Non-pigmented ciliary epithelial cell (primary cell): ENCODE measurements at regions not wholly inside any gene's neighbourhood (a gene's known extent, or its start where the extent isn't known, plus 50 kb on each side); places are given as distances from the start of the nearest gene placed in this dataset.
A peak's percentile ranks its signal among the peaks of the same experiment; 100 is the strongest.
"Not testable (repeated sequence)": the region's sequence is repeated elsewhere in the genome, so short reads cannot be mapped to it uniquely, and the experiment has no call there.

Source experiments
- DNase-seq: peaks from one replicate; pipeline ENCODE4 v3.0.0-alpha.2; 2010; ENCODE audit warnings: low read depth

DNA sequence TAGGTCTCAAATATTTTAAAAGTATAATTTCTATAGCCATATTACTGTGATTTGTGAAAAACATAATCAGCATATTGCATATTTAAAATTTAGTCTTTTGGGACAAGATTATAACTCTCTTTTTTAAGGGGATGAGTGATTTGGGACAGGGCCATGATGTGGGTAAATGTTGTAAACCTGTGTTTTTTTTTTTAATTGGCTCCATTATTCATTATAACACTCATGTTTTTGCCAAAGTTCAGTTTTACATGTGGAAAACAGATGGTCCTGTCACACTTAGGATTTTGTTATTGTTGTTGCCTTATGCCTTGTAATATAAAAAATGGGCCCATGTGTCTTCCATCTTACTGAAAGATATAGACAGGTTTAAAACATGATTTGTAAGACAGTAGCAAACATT, 1413.5 kb upstream of the RAG2 start:
- DNase-seq, result no peak

DNA sequence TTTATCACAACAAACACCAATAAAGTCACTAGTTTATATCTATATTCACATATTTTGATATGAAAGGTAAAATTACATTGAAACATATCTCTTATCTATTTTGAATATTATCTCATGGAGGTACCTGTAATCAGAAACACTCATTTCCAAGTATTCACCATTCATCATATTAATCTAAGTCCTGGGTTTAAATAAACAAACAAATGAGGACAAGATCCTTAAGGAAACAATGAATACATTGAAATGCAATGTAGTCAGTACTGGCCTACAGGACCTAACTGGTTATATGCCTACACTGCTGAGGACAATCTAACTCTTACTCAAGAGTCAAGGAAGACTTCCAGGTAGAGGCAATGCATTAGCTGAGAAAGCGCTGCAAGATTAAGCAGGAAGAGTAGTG, 1411.9 kb upstream of the RAG2 start:
- DNase-seq, result no peak

DNA sequence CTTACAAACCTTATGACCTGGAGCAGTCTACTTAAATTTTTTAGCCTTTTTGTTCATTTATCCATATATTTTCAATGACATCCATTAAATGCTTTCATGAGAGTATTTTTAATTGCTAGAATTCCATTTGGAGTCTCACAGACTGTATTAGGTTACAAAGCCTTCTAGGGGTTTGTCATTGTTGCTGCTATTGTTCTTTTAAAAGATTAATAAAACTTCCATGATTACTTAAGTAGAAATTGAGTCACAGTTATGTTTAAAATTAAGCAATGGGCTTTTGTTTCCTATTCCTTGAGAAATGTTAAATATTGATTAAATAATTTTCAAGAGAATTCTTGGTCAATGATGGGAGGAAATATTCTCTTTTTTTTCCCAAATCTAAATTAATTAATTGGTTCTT, 1408.4 kb upstream of the RAG2 start:
- no peak for DNase-seq

- no peak for DNase-seq
These were observed 1407.6 kb upstream of the RAG2 start for GRCh38 chr11:38005597-38005996.

DNA sequence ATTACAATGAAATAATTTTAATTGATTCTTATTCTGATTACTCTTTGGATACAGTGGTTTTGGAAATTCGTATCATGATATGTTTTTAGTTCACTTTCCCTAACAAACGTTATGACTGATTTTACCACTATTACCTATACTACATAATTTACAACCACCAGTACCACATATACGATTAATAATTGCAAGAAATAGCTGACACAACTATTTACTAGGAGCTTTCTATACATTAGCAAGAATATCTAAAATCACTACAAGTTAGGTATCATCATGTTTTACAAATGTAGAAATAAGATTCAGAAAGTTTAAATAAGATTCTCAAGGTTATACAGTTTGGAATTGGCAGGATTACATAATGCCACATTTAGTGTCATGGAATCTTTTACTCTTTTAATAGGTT, 1401.1 kb upstream of the RAG2 start:
- DNase-seq, result no peak

DNA sequence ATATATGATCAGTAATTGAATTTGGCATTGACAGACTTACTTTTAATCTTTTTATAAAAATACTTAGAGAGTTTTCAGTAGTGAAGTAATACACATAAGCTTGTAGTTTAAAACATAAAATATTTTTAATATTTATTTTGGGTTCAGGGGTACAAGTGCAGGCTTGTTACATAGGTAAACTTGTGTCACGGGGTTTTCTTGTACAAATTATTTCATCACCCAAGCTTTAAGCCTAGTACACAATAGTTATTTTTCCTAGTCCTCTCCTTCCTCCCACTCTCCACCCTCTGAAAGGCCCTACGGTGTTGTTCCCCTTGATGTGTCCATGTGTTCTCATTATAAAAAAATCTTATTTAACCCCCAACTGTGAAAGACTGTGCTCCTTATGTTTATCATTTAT, 1397.8 kb upstream of the RAG2 start:
- no peak for DNase-seq

- DNase-seq, result no peak
These were observed 1390.0 kb upstream of the RAG2 start for GRCh38 chr11:37988031-37988430.

- no peak for DNase-seq
These were observed 1387.0 kb upstream of the RAG2 start for GRCh38 chr11:37984991-37985390.

- no peak for DNase-seq
These were observed 1380.6 kb upstream of the RAG2 start for GRCh38 chr11:37978647-37979046.

DNA sequence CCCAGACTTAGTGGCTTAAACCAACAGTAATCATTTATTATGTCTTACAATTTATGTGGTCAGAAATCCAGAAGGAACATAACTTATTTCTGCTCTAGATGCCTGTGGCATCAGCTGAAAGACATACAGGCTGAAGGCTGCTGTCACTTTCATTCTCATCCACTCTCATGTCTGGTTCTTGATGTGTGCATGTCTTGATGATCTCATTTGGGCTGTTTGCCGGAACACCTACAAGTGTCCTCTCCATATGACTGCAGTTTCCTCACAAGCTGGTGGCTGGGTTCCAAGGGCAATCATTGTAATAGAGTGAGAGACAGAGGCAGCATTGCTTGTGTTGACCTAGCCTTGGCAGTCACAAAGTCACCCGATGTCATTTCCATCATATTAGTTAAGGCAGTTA, 1375.9 kb upstream of the RAG2 start:
- no peak for DNase-seq

GRCh38 chr11:37972691-37973090, 1374.7 kb upstream of the RAG2 start:
- no peak for DNase-seq

DNA sequence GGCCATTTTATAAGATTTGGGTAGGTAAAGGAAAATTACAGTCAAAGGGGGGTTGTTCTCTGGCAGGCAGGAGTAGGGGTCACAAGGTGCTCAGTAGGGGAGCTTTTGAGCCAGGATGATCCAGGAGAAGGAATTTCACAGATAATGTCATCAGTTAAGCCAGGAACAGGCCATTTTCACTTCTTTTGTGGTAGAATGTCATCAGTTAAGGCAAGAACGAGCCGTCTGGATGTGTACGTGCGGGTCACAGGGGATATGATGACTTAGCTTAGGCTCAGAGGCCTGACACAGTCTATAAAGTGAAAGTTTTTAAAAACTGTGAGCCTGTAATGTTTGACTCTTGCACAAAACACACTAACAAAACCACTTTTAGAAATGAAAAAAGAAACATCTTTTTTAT, 1371.3 kb upstream of the RAG2 start:
- DNase-seq, result not testable (repeated sequence)

- no peak for DNase-seq
These were observed 1370.1 kb upstream of the RAG2 start for GRCh38 chr11:37968148-37968547.

DNA sequence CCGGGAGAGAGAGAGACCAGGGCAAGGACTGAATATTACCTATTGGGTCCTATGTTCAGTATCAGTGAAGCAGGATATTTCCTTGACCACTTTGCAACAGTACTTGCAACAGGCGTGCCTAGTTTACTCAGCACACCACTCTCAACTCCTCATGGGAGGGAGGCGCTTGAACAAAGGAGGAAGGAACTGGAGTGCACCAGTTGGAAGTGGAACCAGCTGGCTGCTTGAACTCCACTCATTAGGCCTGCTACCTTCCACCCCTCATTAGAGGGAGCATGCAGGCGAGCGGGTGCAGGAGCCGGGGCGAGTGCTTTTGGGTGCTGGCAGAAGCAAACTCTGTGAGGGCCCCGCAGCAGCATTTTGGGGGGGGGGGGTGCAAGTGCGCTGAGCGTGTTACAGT, 1369.6 kb upstream of the RAG2 start:
- no peak for DNase-seq

DNA sequence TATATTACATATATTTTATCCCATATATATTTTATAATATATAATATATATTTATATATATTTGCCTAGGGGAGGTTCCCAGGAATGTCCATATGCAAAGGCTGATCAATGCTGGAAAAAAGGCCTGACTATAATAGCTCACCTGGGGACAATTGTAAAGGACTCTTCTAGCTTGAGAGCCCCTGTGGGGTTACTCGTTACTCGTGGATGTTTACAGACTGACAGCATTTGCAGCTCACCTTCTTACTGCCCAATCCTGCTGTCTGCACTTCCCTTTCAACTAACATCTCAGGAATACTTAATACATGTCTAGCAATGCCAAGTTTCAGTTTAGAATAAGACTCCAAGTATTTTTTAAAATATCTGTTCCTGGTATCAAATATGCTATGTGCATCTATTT, 1365.4 kb upstream of the RAG2 start:
- no peak for DNase-seq

DNA sequence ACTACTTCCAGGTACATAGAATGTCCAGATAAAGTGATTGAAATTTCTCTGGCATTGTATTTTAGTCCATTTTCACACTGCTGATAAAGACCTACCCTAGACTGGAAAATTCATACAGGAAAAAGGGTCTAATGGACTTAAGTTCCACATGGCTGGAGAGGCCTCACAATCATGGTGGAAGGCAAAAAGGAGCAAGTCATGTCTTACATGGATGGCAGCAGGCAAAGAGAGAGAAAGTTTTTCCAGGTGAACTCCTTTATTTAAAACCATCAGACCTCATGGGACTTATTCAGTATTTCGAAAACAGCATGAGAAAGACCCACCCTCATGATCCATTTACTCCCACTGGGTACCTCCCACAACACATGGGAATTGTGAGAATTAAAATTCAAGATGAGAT, 1359.7 kb upstream of the RAG2 start:
- no peak for DNase-seq

DNA sequence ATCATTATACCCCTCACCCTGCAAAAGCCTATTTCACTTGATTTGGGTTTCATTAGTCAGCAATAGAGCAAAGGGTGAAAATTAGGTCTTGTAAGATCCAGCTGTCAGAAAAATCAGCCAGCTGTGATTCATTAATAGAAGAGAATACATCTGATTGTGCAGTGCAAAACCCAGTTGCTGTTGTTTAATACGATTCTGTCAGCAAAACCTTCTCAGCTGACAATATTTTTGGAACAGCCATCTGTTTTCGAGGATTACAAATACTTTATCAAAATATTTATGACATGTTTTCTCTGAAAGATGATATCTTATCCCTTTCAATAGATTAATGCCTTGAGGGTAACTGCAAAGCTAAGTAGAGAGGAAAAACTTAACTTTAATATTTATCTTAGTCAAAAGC, 1354.0 kb upstream of the RAG2 start:
- DNase-seq, result no peak

GRCh38 chr11:37948258-37948657, 1350.2 kb upstream of the RAG2 start:
- DNase-seq, result no peak

- DNase-seq, result no peak
These were observed 1349.8 kb upstream of the RAG2 start for GRCh38 chr11:37947821-37948220.

DNA sequence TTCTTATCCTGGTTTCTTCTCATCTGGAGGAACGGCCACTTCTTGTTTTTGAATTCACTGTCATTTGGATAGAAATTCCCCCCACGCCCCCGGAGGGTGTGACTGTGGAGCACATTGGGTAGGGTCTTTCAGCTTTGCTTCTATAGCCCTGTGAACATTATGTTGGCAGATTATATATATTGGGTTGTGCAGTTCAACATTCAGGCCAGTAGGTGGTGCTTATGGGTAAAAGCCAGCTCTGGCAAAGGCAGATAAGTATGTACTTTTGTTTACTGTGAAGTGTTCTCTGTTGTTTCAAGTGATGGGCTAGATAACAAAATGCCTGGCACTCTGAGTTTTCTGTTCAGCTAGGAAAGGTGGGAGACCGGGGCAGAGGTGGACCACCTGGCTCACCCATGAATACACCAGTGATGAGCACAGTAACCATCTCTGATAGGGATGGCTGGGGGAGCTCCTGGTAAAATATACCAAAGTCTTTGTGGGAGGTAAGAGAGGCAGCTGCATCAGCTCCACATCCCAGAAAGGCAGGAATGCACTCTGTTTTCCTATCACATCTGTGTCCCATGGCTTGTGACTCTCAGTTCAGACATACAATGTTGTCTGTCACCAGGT, 1348.2 kb upstream of the RAG2 start:
- peak; percentile 5 for DNase-seq

GRCh38 chr11:37942081-37942480, 1344.0 kb upstream of the RAG2 start:
- DNase-seq, result no peak

- no peak for DNase-seq
These were observed 1331.1 kb upstream of the RAG2 start for GRCh38 chr11:37929100-37929653.

- DNase-seq, result no peak
These were observed 1328.7 kb upstream of the RAG2 start for GRCh38 chr11:37926772-37927171.

- peak; percentile 3 for DNase-seq
These were observed 1318.3 kb upstream of the RAG2 start for GRCh38 chr11:37916331-37916730.

DNA sequence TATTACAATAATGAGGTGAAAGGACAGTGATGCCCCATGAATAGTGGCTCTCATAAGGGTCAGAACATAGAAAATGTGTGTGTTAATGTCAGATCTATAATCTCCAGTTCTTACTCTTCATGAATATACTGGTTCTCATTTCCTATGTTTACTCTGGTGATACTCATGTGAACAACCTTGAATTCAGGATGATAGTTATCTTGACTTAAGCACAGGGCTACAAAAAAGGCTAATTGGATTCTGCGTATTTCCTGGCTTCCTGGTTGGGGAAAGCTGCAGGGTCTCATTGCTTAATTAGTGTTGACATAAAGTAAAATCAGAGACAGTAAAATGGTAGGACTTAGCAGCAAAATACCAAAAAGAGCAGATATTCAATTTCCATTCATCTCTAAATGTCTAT, 1316.8 kb upstream of the RAG2 start:
- no peak for DNase-seq
